GM19193 (cell line): ENCODE measurements at regions not wholly inside any gene's neighbourhood (a gene's known extent, or its start where the extent isn't known, plus 50 kb on each side); places are given as distances from the start of the nearest gene placed in this dataset.

Experiments used
- POLR2A ChIP-seq: IDR thresholded peaks from 4 replicates; pipeline ENCODE4 v1.6.1; 2011; ENCODE audit not compliant: insufficient read depth, insufficient read length; ENCODE audit errors: extremely low read depth

GRCh38 chr2:7725171-7725849 is 808.1 kb downstream of the RNF144A start:
- no peak for TF ChIP-seq POLR2A

- TF ChIP-seq POLR2A: no peak
Observed at GRCh38 chr2:7725850-7726242, 808.6 kb downstream of the RNF144A start.

- no peak for TF ChIP-seq POLR2A
Observed at GRCh38 chr2:7726989-7727388, 809.8 kb downstream of the RNF144A start.

- no peak for TF ChIP-seq POLR2A
Observed at GRCh38 chr2:7728388-7728787, 811.2 kb downstream of the RNF144A start.

- TF ChIP-seq POLR2A: no peak
Observed at GRCh38 chr2:7730449-7730848, 813.2 kb downstream of the RNF144A start.

GRCh38 chr2:7730990-7731389 is 813.8 kb downstream of the RNF144A start:
- no peak for TF ChIP-seq POLR2A

GRCh38 chr2:7732497-7732896 is 815.3 kb downstream of the RNF144A start:
- TF ChIP-seq POLR2A: no peak

- TF ChIP-seq POLR2A: no peak
Observed at GRCh38 chr2:7736646-7737305, 819.6 kb downstream of the RNF144A start.

GRCh38 chr2:7738596-7738995 is 821.4 kb downstream of the RNF144A start:
- no peak for TF ChIP-seq POLR2A

GRCh38 chr2:7740114-7740513 is 822.9 kb downstream of the RNF144A start:
- TF ChIP-seq POLR2A: no peak

- no peak for TF ChIP-seq POLR2A
Observed at GRCh38 chr2:7742301-7742700, 825.1 kb downstream of the RNF144A start.

GRCh38 chr2:7744827-7745226 is 827.6 kb downstream of the RNF144A start:
- no peak for TF ChIP-seq POLR2A

GRCh38 chr2:7745369-7745768 is 828.2 kb downstream of the RNF144A start:
- TF ChIP-seq POLR2A: no peak

- no peak for TF ChIP-seq POLR2A
Observed at GRCh38 chr2:7748717-7749415, 831.7 kb downstream of the RNF144A start.

- no peak for TF ChIP-seq POLR2A
Observed at GRCh38 chr2:7749895-7750559, 832.8 kb downstream of the RNF144A start.
